ENCODE measurements at regions not wholly inside any gene's neighbourhood (a gene's known extent, or its start where the extent isn't known, plus 50 kb on each side); places are given as distances from the start of the nearest gene placed in this dataset.
"Not testable (repeated sequence)": the region's sequence is repeated elsewhere in the genome, so short reads cannot be mapped to it uniquely, and the experiment has no call there.

DNA sequence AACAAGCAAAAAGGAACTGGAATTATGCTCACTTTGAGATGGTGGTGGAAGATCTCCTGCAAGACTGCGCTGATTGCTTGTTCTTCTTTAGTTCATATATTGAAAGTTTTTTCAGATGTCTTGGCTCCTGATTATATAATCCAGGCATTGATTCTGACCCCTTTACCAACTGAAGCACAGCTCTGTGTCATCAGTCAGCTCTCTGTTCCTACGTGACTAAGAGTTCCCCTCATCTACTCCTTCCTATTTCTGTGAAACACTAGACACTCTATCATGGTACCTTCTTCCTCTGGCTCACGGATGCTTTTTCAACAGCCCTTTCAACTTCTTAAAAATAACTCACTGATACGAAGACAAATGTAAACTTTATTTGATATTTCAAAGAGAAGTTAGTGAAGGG is 788.6 kb downstream of the SOCS6 start:
- Histone ChIP-seq H3K9ac (ENCODE audit: low read length in 2 of 2) (no peak overlapping the region), H3K27me3 (ENCODE audit: control insufficient read depth in 1 of 2, insufficient read depth in 2 of 2, low read length in 2 of 2) (no peaks in the 10 kb centered on the region), H3K4me1 (ENCODE audit: control insufficient read depth, insufficient read depth, low read length) (no peaks in the 10 kb centered on the region), H3K36me3 (ENCODE audit: control insufficient read depth in 2 of 2, insufficient read depth in 2 of 2, low read length in 2 of 2) (no peaks in the 10 kb centered on the region), H3K27ac (ENCODE audit: low read length) (no peak overlapping the region), H3K4me3 (ENCODE audit: low read length in 2 of 2) (no peak overlapping the region), H3K9me3 (ENCODE audit: control insufficient read depth in 2 of 2, low read length in 2 of 2) (no peaks in the 10 kb centered on the region)

DNA sequence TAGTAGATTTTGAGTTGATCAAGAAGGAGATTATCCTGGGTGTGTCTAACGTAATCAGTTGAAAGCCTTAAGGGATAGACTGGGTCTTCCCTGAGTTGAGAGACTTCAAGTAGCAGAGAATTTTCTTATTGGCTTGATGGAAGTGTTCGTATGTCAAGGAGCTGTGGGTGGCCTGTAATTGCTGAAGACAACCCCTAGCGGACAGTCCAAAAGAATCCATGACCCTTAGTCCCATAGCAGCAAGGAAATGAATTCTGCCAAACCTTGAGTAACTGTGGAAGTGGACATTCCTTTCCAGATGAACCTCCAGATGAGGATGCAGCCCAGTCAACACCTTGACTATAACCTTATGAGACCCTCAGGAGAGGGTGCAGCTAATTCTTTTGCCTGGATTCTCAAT is 786.3 kb downstream of the SOCS6 start:
- H3K9me3 ChIP-seq (ENCODE audit: control insufficient read depth in 2 of 2, low read length in 2 of 2): no peaks in the 10 kb centered on the region
- H3K4me1 ChIP-seq (ENCODE audit: control insufficient read depth, insufficient read depth, low read length): no peaks in the 10 kb centered on the region
- H3K27ac ChIP-seq (ENCODE audit: low read length): no peak overlapping the region
- no peaks in the 10 kb centered on the region for H3K27me3 ChIP-seq (ENCODE audit: control insufficient read depth in 1 of 2, insufficient read depth in 2 of 2, low read length in 2 of 2)
- H3K36me3 ChIP-seq (ENCODE audit: control insufficient read depth in 2 of 2, insufficient read depth in 2 of 2, low read length in 2 of 2): no peaks in the 10 kb centered on the region
- H3K4me3 ChIP-seq (ENCODE audit: low read length in 2 of 2): no peak overlapping the region
- H3K9ac ChIP-seq (ENCODE audit: low read length in 2 of 2): no peak overlapping the region

DNA sequence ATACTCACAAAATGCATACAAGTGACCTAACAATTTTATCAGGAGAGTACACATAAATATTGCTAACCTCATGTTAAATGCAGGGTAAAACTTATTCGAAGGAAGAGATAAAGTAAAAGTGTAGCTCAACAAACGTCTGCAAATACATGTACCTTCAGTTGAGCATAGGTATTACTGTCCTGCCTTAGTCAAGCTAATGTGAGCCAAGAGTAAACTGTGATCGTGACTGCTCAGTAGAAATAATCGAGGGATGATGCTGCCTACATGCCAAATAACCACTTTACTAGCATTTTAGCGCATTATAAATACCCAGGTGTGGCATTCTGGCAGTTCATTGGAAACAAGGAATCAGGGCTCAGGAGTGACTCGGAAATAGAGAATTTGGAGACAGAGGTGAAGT is 779.5 kb downstream of the SOCS6 start:
- no peak overlapping the region for H3K4me3 ChIP-seq (ENCODE audit: low read length in 2 of 2)
- no peak overlapping the region for H3K27ac ChIP-seq (ENCODE audit: low read length)
- no peak overlapping the region for H3K9ac ChIP-seq (ENCODE audit: low read length in 2 of 2)
- H3K4me1 ChIP-seq (ENCODE audit: control insufficient read depth, insufficient read depth, low read length): no peaks in the 10 kb centered on the region
- H3K9me3 ChIP-seq (ENCODE audit: control insufficient read depth in 2 of 2, low read length in 2 of 2): no peaks in the 10 kb centered on the region
- no peaks in the 10 kb centered on the region for H3K27me3 ChIP-seq (ENCODE audit: control insufficient read depth in 1 of 2, insufficient read depth in 2 of 2, low read length in 2 of 2)
- no peaks in the 10 kb centered on the region for H3K36me3 ChIP-seq (ENCODE audit: control insufficient read depth in 2 of 2, insufficient read depth in 2 of 2, low read length in 2 of 2)

DNA sequence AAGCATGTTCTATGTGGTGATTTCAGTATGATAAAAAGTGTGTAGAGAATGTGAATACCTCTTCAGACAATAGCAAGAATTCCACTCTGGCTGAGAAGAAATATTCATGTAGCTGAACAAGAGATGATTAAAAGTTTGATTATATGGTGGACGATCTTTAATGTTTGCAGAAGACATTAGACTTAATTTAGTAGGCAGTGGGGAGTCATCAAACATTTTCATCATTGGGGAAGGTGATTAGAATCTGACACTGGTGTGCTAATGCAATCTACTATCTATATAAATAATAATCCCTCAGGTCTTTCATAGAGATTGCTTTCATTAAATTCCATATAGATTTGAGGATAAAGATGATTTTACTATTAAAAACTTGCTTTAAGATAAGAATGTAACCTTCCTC is 761.0 kb downstream of the SOCS6 start:
- H3K27ac ChIP-seq (ENCODE audit: low read length): no peak overlapping the region

DNA sequence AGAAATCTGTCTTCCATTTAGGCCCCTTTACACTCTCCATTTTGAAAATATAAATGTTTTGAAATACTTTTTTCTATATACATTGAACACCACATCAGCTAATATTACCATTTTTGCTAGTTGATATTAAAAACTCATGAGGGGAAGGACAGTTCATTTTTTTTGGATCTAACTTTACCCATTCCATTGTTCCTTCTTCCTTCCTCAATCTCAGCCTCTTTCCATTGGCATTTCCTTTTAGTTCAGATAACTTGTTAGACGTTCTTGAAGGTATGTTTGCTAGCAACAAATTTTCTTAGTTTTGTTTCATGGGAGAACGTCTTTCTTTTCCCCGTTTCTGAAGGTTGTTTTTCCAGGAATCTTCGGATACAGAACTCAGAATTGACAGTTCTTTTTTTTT is 759.0 kb downstream of the SOCS6 start:
- Histone ChIP-seq H3K27me3 (ENCODE audit: control insufficient read depth in 1 of 2, insufficient read depth in 2 of 2, low read length in 2 of 2) (no peaks in the 10 kb centered on the region), H3K9me3 (ENCODE audit: control insufficient read depth in 2 of 2, low read length in 2 of 2) (no peaks in the 10 kb centered on the region), H3K4me3 (ENCODE audit: low read length in 2 of 2) (no peak overlapping the region), H3K9ac (ENCODE audit: low read length in 2 of 2) (no peak overlapping the region), H3K4me1 (ENCODE audit: control insufficient read depth, insufficient read depth, low read length) (no peaks in the 10 kb centered on the region), H3K36me3 (ENCODE audit: control insufficient read depth in 2 of 2, insufficient read depth in 2 of 2, low read length in 2 of 2) (no peaks in the 10 kb centered on the region), H3K27ac (ENCODE audit: low read length) (no peak overlapping the region)

More for the DNA sequence above, 761.0 kb downstream of the SOCS6 start:
- Histone ChIP-seq H3K4me3 (ENCODE audit: low read length in 2 of 2) (no peak overlapping the region), H3K4me1 (ENCODE audit: control insufficient read depth, insufficient read depth, low read length) (no peaks in the 10 kb centered on the region), H3K36me3 (ENCODE audit: control insufficient read depth in 2 of 2, insufficient read depth in 2 of 2, low read length in 2 of 2) (no peaks in the 10 kb centered on the region), H3K27me3 (ENCODE audit: control insufficient read depth in 1 of 2, insufficient read depth in 2 of 2, low read length in 2 of 2) (no peaks in the 10 kb centered on the region), H3K9ac (ENCODE audit: low read length in 2 of 2) (no peak overlapping the region), H3K9me3 (ENCODE audit: control insufficient read depth in 2 of 2, low read length in 2 of 2) (no peaks in the 10 kb centered on the region)

DNA sequence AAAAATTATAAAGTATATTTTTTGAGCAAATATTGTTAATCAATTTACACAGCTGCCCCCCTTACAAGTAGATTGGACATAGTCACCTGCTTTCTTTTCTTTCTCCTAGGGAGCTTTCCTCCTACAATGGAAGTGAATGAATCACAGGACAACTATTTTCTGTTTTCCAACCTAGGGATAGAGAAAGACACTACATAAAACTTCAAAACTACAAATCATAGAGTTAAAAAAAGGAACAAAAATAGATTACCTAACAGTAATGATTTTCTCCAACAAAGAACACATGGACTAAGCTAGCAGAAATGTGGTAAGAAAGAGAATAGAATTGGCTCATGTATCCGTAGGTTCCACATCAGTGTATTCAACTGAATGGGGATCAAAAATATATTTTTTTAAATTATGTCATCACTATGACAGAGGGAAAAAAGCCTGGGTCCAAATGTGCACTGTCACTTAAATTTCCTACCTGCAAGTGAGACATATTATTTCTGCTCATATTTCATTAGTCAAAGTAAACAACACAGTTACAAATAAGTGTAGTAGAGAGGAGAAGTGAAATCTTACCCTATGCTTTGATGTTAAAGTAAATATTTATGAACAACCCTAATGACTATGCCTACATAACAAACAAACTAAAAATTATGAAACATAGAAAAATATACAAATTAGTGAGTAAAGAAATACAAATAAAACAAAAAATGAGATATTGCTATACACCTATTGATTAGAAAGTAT is 756.7 kb downstream of the SOCS6 start:
- no peaks in the 10 kb centered on the region for H3K9me3 ChIP-seq (ENCODE audit: control insufficient read depth in 2 of 2, low read length in 2 of 2)
- H3K27me3 ChIP-seq (ENCODE audit: control insufficient read depth in 1 of 2, insufficient read depth in 2 of 2, low read length in 2 of 2): no peaks in the 10 kb centered on the region
- no peaks in the 10 kb centered on the region for H3K4me1 ChIP-seq (ENCODE audit: control insufficient read depth, insufficient read depth, low read length)
- H3K36me3 ChIP-seq (ENCODE audit: control insufficient read depth in 2 of 2, insufficient read depth in 2 of 2, low read length in 2 of 2): no peaks in the 10 kb centered on the region
- no peak overlapping the region for H3K27ac ChIP-seq (ENCODE audit: low read length)
- H3K4me3 ChIP-seq (ENCODE audit: low read length in 2 of 2): no peak overlapping the region
- no peak overlapping the region for H3K9ac ChIP-seq (ENCODE audit: low read length in 2 of 2)

DNA sequence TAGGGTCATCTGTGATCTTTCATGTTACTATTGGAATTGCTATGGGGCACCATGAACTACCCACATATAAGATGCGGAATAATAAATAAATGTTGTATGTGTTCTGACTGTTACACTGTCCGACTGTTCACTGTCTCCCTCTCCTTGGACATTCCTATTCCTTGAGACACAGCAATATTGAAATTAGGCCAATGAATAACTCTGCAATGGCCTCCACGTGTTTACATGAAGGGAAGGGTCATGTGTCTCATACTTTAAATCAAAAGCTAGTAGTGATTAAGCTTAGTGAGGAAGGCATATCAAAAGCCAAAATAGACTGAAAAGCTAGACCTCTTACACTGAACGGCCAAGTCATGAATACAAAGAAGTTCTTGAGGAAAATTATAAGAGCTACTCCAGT is 751.3 kb downstream of the SOCS6 start:
- Histone ChIP-seq H3K4me3 (ENCODE audit: low read length in 2 of 2) (no peak overlapping the region), H3K27me3 (ENCODE audit: control insufficient read depth in 1 of 2, insufficient read depth in 2 of 2, low read length in 2 of 2) (no peaks in the 10 kb centered on the region), H3K9ac (ENCODE audit: low read length in 2 of 2) (no peak overlapping the region), H3K4me1 (ENCODE audit: control insufficient read depth, insufficient read depth, low read length) (no peaks in the 10 kb centered on the region), H3K9me3 (ENCODE audit: control insufficient read depth in 2 of 2, low read length in 2 of 2) (no peaks in the 10 kb centered on the region), H3K36me3 (ENCODE audit: control insufficient read depth in 2 of 2, insufficient read depth in 2 of 2, low read length in 2 of 2) (no peaks in the 10 kb centered on the region), H3K27ac (ENCODE audit: low read length) (no peak overlapping the region)

DNA sequence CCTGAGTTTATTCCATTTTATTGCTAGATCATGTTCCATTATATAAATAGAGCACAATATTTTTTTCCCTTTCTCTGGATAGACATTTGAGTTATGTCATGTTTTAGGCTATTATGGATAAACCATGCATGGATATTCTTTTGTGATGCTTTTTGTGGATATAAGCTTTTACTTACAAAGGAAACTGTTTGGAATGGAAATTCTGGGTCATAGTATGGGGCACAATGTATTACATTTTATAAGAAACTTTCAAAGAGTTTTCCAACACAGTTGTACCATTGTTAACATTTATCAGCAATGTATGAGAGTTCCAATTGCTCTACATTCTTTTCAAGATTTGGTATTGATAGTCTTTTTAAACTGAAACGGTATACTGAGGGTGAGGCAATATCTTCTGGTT is 749.4 kb downstream of the SOCS6 start:
- H3K4me3 ChIP-seq (ENCODE audit: low read length in 2 of 2): no peak overlapping the region
- H3K36me3 ChIP-seq (ENCODE audit: control insufficient read depth in 2 of 2, insufficient read depth in 2 of 2, low read length in 2 of 2): no peaks in the 10 kb centered on the region
- H3K27ac ChIP-seq (ENCODE audit: low read length): no peak overlapping the region
- H3K4me1 ChIP-seq (ENCODE audit: control insufficient read depth, insufficient read depth, low read length): no peaks in the 10 kb centered on the region
- no peaks in the 10 kb centered on the region for H3K9me3 ChIP-seq (ENCODE audit: control insufficient read depth in 2 of 2, low read length in 2 of 2)
- H3K9ac ChIP-seq (ENCODE audit: low read length in 2 of 2): no peak overlapping the region
- no peaks in the 10 kb centered on the region for H3K27me3 ChIP-seq (ENCODE audit: control insufficient read depth in 1 of 2, insufficient read depth in 2 of 2, low read length in 2 of 2)

DNA sequence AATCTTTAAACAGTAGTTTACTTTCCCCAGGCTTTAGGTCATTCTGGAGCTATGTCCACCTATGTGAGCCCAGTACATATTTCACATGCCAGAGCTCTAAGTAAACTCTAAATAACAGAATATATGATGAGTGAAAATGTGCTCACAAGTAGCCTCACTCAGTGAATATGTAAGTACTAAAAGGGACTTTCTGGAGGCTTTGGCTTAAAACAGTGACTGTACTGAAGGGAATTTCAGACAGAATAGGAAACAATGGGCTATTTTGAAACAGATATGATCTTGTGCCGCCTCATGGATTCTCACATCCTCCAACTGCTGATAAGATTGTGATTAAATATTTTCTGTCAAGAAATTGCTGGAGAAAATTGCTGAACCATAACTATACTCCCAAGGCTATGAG is 747.9 kb downstream of the SOCS6 start:
- Histone ChIP-seq H3K27ac (ENCODE audit: low read length) (no peak overlapping the region), H3K9me3 (ENCODE audit: control insufficient read depth in 2 of 2, low read length in 2 of 2) (no peaks in the 10 kb centered on the region), H3K4me1 (ENCODE audit: control insufficient read depth, insufficient read depth, low read length) (no peaks in the 10 kb centered on the region), H3K36me3 (ENCODE audit: control insufficient read depth in 2 of 2, insufficient read depth in 2 of 2, low read length in 2 of 2) (no peaks in the 10 kb centered on the region), H3K4me3 (ENCODE audit: low read length in 2 of 2) (no peak overlapping the region), H3K9ac (ENCODE audit: low read length in 2 of 2) (no peak overlapping the region), H3K27me3 (ENCODE audit: control insufficient read depth in 1 of 2, insufficient read depth in 2 of 2, low read length in 2 of 2) (no peaks in the 10 kb centered on the region)

DNA sequence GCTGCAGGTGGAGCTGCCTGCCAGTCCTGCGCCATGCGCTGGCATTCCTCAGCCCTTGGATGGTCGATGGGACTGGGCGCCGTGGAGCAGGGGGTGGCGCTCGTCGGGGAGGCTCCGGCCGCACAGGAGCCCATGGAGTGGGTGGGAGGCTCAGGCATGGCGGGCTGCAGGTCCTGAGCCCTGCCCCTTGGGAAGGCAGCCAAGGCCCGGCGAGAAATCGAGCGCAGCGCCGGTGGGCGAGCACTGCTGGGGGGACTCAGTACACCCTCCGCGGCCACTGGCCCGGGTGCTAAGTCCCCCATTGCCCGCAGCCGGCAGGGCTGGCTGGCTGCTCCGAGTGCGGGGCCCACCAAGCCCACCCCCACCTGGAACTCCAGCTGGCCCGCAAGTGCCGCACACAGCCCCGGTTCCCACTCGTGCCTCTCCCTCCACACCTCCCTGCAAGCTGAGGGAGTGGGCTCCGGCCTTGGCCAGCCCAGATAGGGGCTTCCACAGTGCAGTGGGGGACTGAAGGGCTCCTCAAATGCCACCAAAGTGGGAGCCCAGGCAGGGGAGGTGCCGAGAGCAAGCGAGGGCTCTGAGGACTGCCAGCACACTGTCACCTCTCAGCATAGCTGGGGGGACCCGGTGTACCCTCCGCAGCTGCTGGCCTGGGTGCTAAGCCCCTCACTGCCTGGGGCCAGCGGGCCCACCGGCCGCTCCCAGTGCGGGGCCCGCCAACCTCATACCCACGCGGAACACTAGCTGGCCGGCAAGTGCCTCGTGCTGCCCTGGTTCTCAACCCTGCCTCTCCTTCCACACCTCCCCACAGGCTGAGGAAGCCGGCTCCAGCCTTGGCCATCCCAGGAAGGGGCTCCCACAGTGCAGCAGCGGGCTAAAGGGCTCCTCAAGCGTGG is 742.7 kb downstream of the SOCS6 start:
- not testable (repeated sequence) for H3K4me3 ChIP-seq (ENCODE audit: low read length in 2 of 2); H3K27me3 ChIP-seq (ENCODE audit: control insufficient read depth in 1 of 2, insufficient read depth in 2 of 2, low read length in 2 of 2); H3K27ac ChIP-seq (ENCODE audit: low read length); H3K9ac ChIP-seq (ENCODE audit: low read length in 2 of 2); H3K36me3 ChIP-seq (ENCODE audit: control insufficient read depth in 2 of 2, insufficient read depth in 2 of 2, low read length in 2 of 2); H3K9me3 ChIP-seq (ENCODE audit: control insufficient read depth in 2 of 2, low read length in 2 of 2); H3K4me1 ChIP-seq (ENCODE audit: control insufficient read depth, insufficient read depth, low read length)

DNA sequence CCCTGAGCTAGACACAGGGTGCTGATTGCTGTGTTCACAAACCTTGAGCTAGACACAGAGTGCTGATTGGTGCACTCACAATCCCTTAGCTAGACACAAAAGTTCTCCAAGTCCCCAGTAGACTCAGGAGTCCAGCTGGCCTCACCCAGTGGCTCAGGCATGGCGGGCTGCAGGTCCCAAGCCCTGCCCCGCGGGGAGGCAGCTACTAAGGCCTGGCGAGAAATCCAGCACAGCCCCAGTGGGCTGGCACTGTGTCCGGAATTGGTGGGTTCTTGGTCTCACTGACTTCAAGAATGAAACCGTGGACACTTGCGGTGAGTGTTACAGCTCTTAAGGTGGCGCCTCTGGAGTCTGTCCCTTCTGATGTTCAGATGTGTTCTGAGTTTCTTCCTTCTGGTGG is 741.2 kb downstream of the SOCS6 start:
- H3K4me3 ChIP-seq (ENCODE audit: low read length in 2 of 2); H3K9me3 ChIP-seq (ENCODE audit: control insufficient read depth in 2 of 2, low read length in 2 of 2); H3K27me3 ChIP-seq (ENCODE audit: control insufficient read depth in 1 of 2, insufficient read depth in 2 of 2, low read length in 2 of 2); H3K36me3 ChIP-seq (ENCODE audit: control insufficient read depth in 2 of 2, insufficient read depth in 2 of 2, low read length in 2 of 2); H3K27ac ChIP-seq (ENCODE audit: low read length); H3K9ac ChIP-seq (ENCODE audit: low read length in 2 of 2); H3K4me1 ChIP-seq (ENCODE audit: control insufficient read depth, insufficient read depth, low read length): not testable (repeated sequence)
